ENCODE measurements at regions not wholly inside any gene's neighbourhood (a gene's known extent, or its start where the extent isn't known, plus 50 kb on each side); places are given as distances from the start of the nearest gene placed in this dataset.
A peak's percentile ranks its signal among the peaks of the same experiment; 100 is the strongest.

- no peak for DNase-seq (ENCODE audit: low read depth in 1 of 2, low spot score in 1 of 2)
Measured at GRCh38 chr2:8472545-8473323, 209.1 kb upstream of the ID2 start.

DNA sequence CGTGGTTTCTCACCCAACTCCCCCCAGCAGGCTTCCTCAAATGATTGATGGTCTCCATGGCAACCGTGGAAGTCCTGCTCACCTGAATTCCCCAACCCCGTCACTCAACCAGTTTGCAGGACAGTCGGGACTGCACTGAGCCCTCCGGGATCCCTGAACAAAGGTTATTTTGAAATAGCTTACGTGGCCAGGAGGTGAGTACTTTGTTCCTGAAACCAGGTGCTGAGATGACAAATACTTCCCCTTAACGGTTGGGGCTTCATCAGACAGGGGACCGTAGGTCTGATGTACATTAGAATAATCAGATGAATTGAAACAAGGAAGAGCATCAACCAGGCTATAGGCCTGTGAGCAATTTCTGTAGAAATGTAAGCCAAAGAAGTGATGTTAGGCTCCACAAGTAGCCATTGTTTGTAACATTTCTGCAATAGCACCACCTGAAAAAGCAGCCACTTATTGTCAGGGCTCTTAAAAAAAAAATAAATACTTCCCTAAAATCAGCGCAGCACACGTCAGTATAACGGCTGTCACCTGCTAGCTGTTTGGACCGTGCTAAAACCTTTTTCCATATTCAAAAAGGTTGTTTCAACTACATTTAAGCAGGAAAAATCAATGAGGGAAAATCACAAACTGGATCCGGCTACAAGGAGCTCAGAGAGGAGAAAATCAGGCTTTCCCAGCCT is 206.4 kb upstream of the ID2 start:
- peak in 1 of 2 donors; percentile 50 for DNase-seq (ENCODE audit: low read depth in 1 of 2, low spot score in 1 of 2)

DNA sequence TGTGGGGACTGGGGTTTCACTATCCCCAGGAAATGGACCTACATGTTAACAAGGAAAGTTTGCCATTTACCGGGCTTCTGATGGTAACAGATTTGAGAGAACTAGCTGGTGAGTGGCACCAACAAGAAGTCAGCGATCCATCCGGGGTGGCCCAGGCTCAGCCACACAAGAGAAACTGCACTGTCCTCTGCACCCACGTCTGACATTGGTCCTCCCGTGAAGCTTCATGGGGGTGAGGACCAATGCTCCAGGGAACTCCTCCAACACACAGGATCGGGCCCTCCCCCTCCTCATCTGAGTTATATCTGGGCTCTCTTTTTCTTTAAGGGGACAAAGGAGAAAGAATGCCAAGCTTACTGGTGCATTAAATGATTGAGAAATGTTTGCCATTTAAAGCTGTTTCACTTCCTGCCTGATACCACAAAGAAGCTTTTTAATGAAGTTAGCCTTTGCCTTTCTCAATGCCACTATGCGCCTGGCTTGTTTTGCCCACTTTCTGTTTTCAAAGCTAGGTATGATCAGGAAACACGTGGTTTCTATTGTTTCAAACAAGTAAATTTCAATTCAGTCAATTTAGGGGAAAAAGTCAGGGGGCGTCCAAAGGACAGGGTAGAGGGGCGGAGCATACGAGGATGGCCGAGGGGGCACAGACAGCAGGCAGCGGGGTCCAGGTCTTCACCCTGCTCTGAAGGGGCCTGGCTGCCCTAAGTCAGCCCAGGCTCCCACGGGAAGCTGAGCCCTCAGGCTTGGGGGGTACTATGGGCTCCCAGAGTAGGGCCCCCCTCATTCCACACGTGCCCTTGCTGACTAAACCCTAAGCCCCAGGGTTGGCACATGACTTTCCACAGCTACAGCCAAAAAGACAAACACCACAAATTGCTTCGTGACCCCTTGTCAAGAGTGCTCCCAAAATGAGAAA is 204.0 kb upstream of the ID2 start:
- DNase-seq (ENCODE audit: low read depth in 1 of 2, low spot score in 1 of 2), result no peak

GRCh38 chr2:8478471-8478793 is 203.4 kb upstream of the ID2 start:
- DNase-seq (ENCODE audit: low read depth in 1 of 2, low spot score in 1 of 2), result no peak

DNA sequence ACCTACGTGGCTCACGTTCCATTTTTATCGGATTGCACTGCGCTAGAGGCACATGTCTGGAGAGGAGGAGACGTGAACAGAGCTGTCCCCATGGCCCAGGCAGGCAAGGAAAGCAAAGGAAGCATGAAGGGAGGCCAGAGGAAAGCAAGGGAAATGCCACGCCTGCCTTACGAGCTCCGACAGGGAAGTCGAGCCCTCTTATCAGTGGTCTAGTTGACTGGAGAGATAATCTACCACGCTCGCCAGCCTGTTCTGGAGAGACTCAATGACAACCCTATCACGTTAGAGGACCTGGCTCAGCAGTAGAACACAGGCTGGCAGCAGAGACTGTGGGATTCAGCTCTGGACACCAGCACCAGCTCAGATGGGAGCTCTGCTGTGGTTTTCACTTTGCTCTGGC is 202.6 kb upstream of the ID2 start:
- no peak for DNase-seq (ENCODE audit: low read depth in 1 of 2, low spot score in 1 of 2)

DNA sequence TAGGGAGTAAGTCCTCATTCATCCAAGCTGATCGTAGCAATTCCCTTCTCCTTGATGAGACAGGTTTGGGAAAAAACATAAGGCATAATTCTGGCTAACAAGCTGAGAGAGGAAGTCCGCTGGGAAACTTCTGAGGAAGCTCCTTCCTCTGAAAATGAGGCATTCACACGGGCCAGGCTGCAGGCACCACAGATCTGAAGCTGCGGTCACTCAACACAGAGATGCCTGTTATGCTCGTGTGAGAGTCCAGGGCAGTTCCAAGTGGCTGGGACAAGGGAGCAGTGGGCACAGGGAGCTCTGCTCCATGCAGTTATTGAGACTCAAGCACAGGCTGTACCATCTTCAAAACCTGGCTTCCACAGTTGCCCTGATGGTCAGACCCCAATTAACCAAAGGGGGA is 200.9 kb upstream of the ID2 start:
- no peak for DNase-seq (ENCODE audit: low read depth in 1 of 2, low spot score in 1 of 2)

DNA sequence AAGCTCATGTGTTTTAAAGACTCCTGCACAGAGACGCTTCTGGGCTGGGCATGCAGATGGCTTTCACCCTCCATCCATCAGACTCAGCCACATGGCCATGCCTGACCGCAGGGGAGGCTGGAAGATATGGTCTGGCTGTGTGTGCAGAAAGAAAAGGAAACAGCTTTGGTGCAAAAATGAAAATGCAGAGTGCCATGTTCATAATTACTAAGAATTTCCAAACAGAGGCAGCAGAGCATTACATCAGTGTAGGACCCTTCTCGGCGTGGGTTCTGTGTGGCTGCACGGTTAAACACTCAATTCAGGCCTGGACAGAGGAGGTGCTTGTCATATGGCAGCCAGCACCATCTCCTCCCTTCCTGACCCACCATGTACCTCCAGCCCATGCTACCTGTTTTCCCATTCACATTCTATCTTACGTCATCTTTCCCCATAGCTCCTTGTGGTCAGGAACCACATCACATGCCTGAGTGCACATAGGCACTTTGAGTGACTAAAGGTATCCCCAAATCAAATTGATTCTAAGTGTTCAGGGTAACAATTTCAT is 200.3 kb upstream of the ID2 start:
- DNase-seq (ENCODE audit: low read depth in 1 of 2, low spot score in 1 of 2), result peak in 1 of 2 donors; percentile 24

DNA sequence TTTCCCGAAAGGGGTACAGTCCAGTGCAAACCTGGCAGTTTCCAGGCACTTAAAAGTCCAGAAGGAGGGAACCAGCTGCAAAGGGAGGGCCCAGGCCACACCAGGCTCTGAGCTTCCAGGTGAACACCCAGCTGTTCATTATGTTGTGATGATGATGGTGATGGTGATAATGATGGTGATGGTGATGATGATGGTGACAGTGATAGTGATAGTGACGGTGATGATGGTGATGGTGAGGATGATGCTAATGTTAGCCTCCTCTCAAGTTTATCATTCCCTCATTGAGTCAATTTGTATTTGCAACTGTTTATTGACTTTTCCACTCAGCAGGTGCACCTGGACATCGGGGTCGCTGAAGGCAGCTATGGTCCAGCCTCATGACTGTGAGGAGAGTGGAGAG is 199.4 kb upstream of the ID2 start:
- no peak for DNase-seq (ENCODE audit: low read depth in 1 of 2, low spot score in 1 of 2)

DNA sequence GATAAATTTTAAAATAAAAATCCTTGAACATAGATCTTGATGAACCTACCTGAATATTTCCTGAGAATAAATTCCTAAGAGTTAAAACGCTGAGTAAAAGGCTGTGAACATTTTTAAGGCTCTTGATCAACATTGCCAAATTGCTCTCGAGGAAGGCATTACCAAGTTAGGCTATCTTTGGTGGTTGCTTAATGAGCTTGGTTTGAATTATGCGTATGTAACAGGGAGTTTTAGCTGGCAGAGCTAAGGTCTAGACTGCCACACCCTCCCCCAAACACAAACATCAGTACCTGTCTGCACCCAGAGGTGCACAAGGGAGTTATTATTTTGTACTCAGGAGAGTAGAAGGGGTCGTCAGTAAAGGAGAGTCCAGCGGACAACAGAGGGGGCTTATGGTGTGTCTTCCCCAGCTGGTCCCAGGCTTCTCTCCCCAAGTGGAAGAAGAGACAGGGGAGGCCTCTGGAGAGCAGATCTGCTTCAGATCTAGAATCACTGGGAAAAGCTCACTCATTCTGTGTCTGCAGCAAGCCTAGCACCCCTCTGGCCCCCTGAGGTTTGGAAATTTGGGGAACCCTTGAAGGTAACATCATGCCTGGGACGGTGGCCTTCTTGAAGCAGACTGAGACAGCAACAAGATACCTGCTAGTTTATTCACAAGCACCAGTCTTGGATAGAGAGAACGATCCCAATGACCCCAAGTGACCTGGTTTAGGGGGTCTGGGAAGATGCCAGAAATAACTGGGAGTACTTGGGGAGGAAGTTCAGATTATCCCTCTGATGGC is 197.2 kb upstream of the ID2 start:
- DNase-seq (ENCODE audit: low read depth in 1 of 2, low spot score in 1 of 2), result no peak

- DNase-seq (ENCODE audit: low read depth in 1 of 2, low spot score in 1 of 2), result no peak
Measured at GRCh38 chr2:8485736-8486135, 196.1 kb upstream of the ID2 start.

- no peak for DNase-seq (ENCODE audit: low read depth in 1 of 2, low spot score in 1 of 2)
Measured at GRCh38 chr2:8486141-8486540, 195.7 kb upstream of the ID2 start.

GRCh38 chr2:8487461-8487932 is 194.4 kb upstream of the ID2 start:
- no peak for DNase-seq (ENCODE audit: low read depth in 1 of 2, low spot score in 1 of 2)

DNA sequence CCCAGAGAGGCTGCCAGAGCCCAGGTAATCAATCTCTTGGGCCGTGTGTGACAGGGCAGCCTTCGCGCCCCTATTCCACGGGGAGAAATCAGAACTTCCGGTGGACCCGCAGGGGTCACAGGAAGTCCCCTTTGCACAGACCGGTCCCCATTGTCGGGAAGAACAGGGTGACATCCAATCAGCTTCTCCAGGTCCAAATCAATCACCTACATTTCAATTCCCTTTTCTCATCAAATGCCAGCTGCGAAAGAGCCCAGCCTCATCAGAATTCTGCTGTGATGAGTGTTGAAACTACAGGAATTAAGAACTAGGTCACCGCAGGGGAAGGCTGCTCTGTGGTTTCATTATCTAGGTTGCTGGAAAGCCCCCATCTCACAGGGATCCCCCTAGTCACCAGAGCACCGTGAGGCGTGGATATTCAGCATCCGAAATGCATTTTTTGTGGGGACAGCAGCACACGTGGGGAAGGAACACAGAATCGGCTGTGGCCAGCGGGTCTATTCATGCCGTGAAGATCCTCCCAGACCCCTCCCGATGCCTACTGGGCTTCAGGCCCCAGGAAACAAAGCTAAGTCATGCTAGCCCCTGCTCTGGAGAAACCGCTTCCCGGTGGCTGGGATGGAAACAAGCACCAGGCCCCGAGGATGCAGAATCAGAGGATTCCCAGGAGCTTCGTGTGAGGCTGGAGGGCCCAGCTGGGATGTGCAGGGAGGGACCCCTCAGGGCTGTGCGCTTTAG is 193.7 kb upstream of the ID2 start:
- DNase-seq (ENCODE audit: low read depth in 1 of 2, low spot score in 1 of 2), result peak in 1 of 2 donors; percentile 59

DNA sequence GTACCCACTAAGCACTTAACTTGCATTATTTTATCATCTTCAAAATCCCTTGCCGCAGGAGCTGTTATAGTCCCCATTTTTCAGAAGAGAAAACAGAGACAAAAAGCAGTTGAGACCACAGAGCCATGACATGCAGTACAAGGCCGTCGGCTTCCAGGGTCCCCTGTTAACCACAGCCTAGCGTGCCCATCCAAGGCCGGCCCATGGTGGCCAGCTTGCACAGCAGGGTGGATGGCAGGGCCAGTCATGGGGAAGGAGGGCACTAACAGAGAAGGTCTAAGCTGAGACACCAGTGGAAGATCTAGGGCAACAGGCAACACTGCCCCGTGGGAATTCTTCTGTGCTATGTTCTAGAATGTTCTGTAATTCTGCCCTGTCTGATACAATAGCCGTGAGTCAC is 192.6 kb upstream of the ID2 start:
- no peak for DNase-seq (ENCODE audit: low read depth in 1 of 2, low spot score in 1 of 2)

GRCh38 chr2:8489751-8490150 is 192.1 kb upstream of the ID2 start:
- DNase-seq (ENCODE audit: low read depth in 1 of 2, low spot score in 1 of 2), result no peak

DNA sequence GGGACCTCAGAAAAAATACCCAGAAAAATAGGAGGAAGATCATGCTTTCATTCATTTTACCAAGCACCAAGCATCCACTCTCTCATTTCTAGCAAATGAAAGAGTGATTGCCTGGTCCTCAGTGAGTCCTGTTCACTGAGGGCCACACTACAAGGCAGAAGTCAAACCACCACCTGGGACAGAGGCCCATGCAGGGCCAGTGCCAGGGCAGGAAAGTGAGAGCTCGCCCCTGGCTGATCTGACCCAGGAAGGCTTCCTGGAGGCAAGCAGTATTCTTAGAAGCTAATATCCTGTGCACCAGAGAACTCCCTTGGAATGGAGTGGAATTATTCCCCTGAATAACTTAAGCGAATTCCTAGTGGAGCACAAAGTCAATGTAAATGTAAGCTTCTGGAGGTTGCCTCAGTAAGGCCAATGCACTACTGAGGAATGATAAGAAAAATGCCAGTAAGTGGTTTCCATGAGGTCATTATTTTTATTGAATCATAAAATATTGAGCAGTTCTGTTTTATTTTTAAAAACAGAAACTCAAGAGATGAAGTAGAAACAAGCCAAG is 191.6 kb upstream of the ID2 start:
- no peak for DNase-seq (ENCODE audit: low read depth in 1 of 2, low spot score in 1 of 2)

DNA sequence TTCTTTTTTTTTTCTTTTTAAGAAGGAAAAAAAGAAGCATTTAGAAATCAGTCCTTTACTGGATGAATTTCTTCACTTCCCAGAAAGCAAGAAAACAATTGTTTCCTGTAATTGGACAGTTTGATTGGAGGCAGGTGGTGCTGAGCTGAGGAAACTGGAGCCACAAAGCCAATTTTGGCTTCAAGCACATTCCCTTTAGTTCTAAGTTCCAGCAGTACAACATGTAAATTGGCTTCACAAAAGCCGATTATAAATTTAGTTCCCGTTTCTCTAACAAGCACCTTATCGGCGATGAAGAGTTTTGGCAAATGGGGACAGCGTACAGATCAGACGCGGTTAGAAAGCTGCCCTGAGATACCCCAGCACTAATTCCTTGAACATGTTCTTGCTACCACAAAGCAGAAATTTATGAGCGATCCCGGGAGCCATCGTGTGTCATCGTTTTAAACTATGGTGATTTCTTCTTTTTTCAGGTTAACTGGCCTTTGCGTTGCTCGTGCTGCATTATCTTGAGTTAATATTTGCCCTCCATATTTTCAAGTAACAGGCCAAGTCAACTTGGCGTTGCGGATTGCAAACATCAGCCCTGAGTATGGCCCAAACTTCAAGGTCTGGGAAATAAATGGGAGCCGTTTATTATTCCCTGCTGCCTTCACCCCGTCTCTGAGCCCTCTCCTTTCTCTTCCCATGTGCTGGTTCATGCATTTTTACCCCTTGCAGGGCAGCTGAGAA is 190.4 kb upstream of the ID2 start:
- DNase-seq (ENCODE audit: low read depth in 1 of 2, low spot score in 1 of 2), result no peak

DNA sequence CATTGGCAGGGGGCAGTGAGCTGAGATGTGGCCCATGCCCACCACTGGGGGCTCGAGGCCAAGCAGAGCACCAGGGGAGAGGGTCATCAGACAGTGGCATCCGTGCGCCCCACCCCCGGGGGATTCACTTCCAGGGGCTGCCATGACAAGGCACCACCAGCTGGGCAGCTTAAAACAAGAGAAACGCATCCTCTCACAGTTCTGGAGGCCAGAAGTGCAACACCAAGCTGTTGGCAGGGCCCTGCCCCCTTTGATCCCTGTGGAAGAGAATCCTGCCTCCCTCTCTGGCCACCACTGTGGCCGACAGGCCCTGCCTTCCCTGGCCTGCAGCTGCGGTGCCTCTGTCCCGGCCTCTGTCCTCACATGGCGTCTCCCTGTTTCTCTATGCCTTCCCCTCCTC is 187.7 kb upstream of the ID2 start:
- no peak for DNase-seq (ENCODE audit: low read depth in 1 of 2, low spot score in 1 of 2)

DNA sequence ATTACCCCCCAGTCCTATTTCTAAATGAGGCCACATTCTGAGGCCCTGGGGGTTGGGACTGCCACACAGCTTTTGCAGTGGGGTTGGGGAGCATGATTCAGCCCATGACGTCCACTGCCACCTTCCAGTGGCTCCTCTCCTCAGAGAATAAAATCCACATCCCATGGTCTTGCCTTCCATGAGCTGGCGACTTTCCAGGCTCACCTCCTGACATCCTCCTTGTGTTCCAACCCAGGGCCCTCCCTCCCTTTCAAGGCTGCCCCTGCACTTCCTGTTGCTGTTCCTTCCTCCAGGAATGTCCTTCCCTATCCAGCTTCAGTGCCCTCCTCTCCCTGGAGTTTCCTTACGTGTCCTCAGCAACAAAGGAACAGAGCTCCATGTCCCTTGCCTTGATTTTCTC is 187.3 kb upstream of the ID2 start:
- no peak for DNase-seq (ENCODE audit: low read depth in 1 of 2, low spot score in 1 of 2)
